GM18858 (cell line): ENCODE measurements at regions not wholly inside any gene's neighbourhood (a gene's known extent, or its start where the extent isn't known, plus 50 kb on each side); places are given as distances from the start of the nearest gene placed in this dataset.
"Not testable (repeated sequence)": the region's sequence is repeated elsewhere in the genome, so short reads cannot be mapped to it uniquely, and the experiment has no call there.

ENCODE experiments used
- ATAC-seq: cut with Tn5 transposase; IDR thresholded peaks from one replicate; pipeline ENCODE4 v1.9.1; 2021; ENCODE audit not compliant: unreplicated experiment

GRCh38 chr2:185984670-185985069 lies 246.1 kb downstream of the FSIP2 start:
- no peak for ATAC-seq

- not testable (repeated sequence) for ATAC-seq
These were observed 250.3 kb downstream of the FSIP2 start for GRCh38 chr2:185988907-185989306.

- ATAC-seq: no peak
These were observed 252.4 kb downstream of the FSIP2 start for GRCh38 chr2:185990861-185991525.

- ATAC-seq: no peak
These were observed 260.0 kb downstream of the FSIP2 start for GRCh38 chr2:185998562-185999070.

- ATAC-seq: no peak
These were observed 270.7 kb downstream of the FSIP2 start for GRCh38 chr2:186009341-186009740.

GRCh38 chr2:186017278-186017677 lies 278.7 kb downstream of the FSIP2 start:
- ATAC-seq: no peak

GRCh38 chr2:186024921-186025320 lies 286.3 kb downstream of the FSIP2 start:
- no peak for ATAC-seq

- peak; percentile 66 for ATAC-seq
These were observed 289.3 kb downstream of the FSIP2 start for GRCh38 chr2:186027922-186028321.

- no peak for ATAC-seq
These were observed 292.6 kb downstream of the FSIP2 start for GRCh38 chr2:186031229-186031628.

GRCh38 chr2:186032102-186032738 lies 293.6 kb downstream of the FSIP2 start:
- ATAC-seq: no peak

- no peak for ATAC-seq
These were observed 294.3 kb downstream of the FSIP2 start for GRCh38 chr2:186032930-186033329.

GRCh38 chr2:186033541-186033940 lies 294.9 kb downstream of the FSIP2 start:
- no peak for ATAC-seq

- ATAC-seq: no peak
These were observed 298.4 kb downstream of the FSIP2 start for GRCh38 chr2:186036862-186037449.

- ATAC-seq: no peak
These were observed 303.8 kb downstream of the FSIP2 start for GRCh38 chr2:186042207-186043028.

GRCh38 chr2:186044761-186045160 lies 306.2 kb downstream of the FSIP2 start:
- ATAC-seq: no peak

GRCh38 chr2:186052930-186053329 lies 314.3 kb downstream of the FSIP2 start:
- ATAC-seq: no peak

- ATAC-seq: no peak
These were observed 320.0 kb downstream of the FSIP2 start for GRCh38 chr2:186058614-186059013.

- no peak for ATAC-seq
These were observed 320.5 kb downstream of the FSIP2 start for GRCh38 chr2:186059096-186059495.

GRCh38 chr2:186060744-186061440 lies 322.3 kb downstream of the FSIP2 start:
- ATAC-seq: no peak

GRCh38 chr2:186064507-186064906 lies 325.9 kb downstream of the FSIP2 start:
- no peak for ATAC-seq

- ATAC-seq: no peak
These were observed 326.9 kb downstream of the FSIP2 start for GRCh38 chr2:186065491-186065890.
